ENCODE measurements at regions not wholly inside any gene's neighbourhood (a gene's known extent, or its start where the extent isn't known, plus 50 kb on each side); places are given as distances from the start of the nearest gene placed in this dataset.

GRCh38 chr21:41064334-41064791, 103.6 kb upstream of the BACE2 start (continued):
- TF ChIP-seq ZBTB40 (IDR thresholded peaks at IDR 0.05): no peak
- no peak for TF ChIP-seq ZBTB40 (CRISPR knock-in tag; IDR thresholded peaks at IDR 0.05)
- no peak for TF ChIP-seq NCOR1 (IDR thresholded peaks at IDR 0.05; ENCODE audit: borderline replicate concordance, low read length)

GRCh38 chr21:41064951-41065350, 103.0 kb upstream of the BACE2 start:
- in situ Hi-C loops (cut with HindIII; ENCODE audit: extremely low pct_ligation_motif_present, low pct_unique_long_range_greater_than_20kb): loop anchor here (5.0 to 25.0 kb wide), 2 partner anchors 603 to 923 kb away; no protein-coding TSS in a partner anchor
- 13% methylated on average over 8 of the region's 8 CpGs for WGBS (ENCODE audit: low lambda C conversion rate)
- TF ChIP-seq HNRNPK (IDR thresholded peaks at IDR 0.05; ENCODE audit: low read depth, low read length, poor library complexity, severe bottlenecking): no peak
- TF ChIP-seq ZNF547 (CRISPR knock-in tag; IDR thresholded peaks at IDR 0.05): no peak
- no peak for TF ChIP-seq ZNF597 (CRISPR knock-in tag; IDR thresholded peaks at IDR 0.05)
- TF ChIP-seq GLMP (CRISPR knock-in tag; IDR thresholded peaks at IDR 0.05; ENCODE audit: borderline replicate concordance): no peak
- TF ChIP-seq ZEB1 (IDR thresholded peaks at IDR 0.05; ENCODE audit: insufficient replicate concordance, low read depth): no peak
- TF ChIP-seq ZFY (CRISPR knock-in tag; IDR thresholded peaks at IDR 0.05): no peak
- TF ChIP-seq ZNF639 (CRISPR knock-in tag; conservative IDR thresholded peaks at IDR 0.05): no peak

More at GRCh38 chr21:41064951-41065350, 103.0 kb upstream of the BACE2 start:
- Histone ChIP-seq H4K20me1 (ENCODE audit: insufficient read depth, low read length) (no peaks in the 10 kb centered on the region), H3K4me3 (replicated peaks in 1 of 3; ENCODE audit: insufficient read depth in 1 of 3, low read depth in 2 of 3, low read length in 3 of 3) (no peak overlapping the region), H2AFZ (ENCODE audit: low read length) (no peak overlapping the region), H3K9ac (ENCODE audit: insufficient read depth, low read depth, low read length) (no peak overlapping the region), H3K4me2 (ENCODE audit: low read depth, low read length) (no peak overlapping the region), H3K36me3 (replicated peaks in 1 of 2; ENCODE audit: control insufficient read depth in 1 of 2, insufficient read depth in 2 of 2, low read length in 2 of 2) (no peaks in the 10 kb centered on the region), H3K27ac (ENCODE audit: extremely low read length, insufficient read depth, low read length) (no peak overlapping the region), H3K79me2 (ENCODE audit: insufficient read depth, low read length) (no peaks in the 10 kb centered on the region), H3K4me1 (ENCODE audit: insufficient read depth, low read length) (no peaks in the 10 kb centered on the region), H3K27me3 (ENCODE audit: control insufficient read depth in 1 of 2, insufficient read depth in 2 of 2, low read length in 2 of 2) (peaks cover 0 to 11% of the 10 kb centered on the region in 2 experiments; a peak in 2 of 5 replicates), H3K9me3 (ENCODE audit: low read length) (no peaks in the 10 kb centered on the region)
- ChIA-PET CTCF (ENCODE audit: low intra/inter-chr PET ratio, low total read pairs) (no interaction called here), POLR2A (no interaction called here)
- DNase-seq (ENCODE audit: low spot score) (no peak), ATAC-seq (no peak), FAIRE-seq (no peak)
- BruUV-seq (replicated peaks): no TSS peak
- intact Hi-C loops (cut with micrococcal nuclease; ENCODE audit: unreplicated experiment): no loop called here

Measured in HepG2 (cell line).